H1 (cell line): ENCODE measurements at regions not wholly inside any gene's neighbourhood (a gene's known extent, or its start where the extent isn't known, plus 50 kb on each side); places are given as distances from the start of the nearest gene placed in this dataset.

ENCODE experiments used
- CTCF ChIA-PET: fragments of 300-600 bp; sonication (Branson Sonifier 250); formaldehyde crosslinking; loops from one replicate; lab custom pipeline; 2021; ENCODE audit not compliant: partially characterized antibody; lab: Charles Lee
- POLR2A ChIA-PET: fragments of 300-600 bp; sonication (Branson Sonifier 250); formaldehyde crosslinking; loops from one replicate; lab custom pipeline; 2021; ENCODE audit warnings: inconsistent platforms; ENCODE audit not compliant: partially characterized antibody; lab: Charles Lee
- DNase-seq, 2 experiments: peaks; one replicate each; pipeline versions ENCODE4 v3.0.0 to v3.0.0-alpha.2; 2010 to 2022; ENCODE audit warnings: low spot score in 2 of 2, low read depth in 1 of 2, mixed read lengths in 1 of 2
- FAIRE-seq: peaks from 2 replicates; lab custom pipeline; 2011; peaks lifted over from hg19 to GRCh38; lab: Jason Lieb, UNC
- H2AFZ ChIP-seq: 2 replicates; pipeline ENCODE4 v1.8.1; 2012; ENCODE audit warnings: low read length, inconsistent platforms
- H2AK5ac ChIP-seq: 2 replicates; pipeline ENCODE4 v1.6.1; 2013; ENCODE audit warnings: low read depth, low read length
- H2BK120ac ChIP-seq: replicated peaks from 2 replicates; pipeline ENCODE3; 2013; ENCODE audit warnings: low read depth, low read length, inconsistent platforms
- H2BK12ac ChIP-seq: 2 replicates; pipeline ENCODE4 v1.6.1; 2013; ENCODE audit warnings: low read depth, low read length
- H2BK15ac ChIP-seq: 2 replicates; pipeline ENCODE4 v1.6.1; 2013; ENCODE audit warnings: low read length
- H2BK20ac ChIP-seq: 2 replicates; pipeline ENCODE4 v1.6.1; 2013; ENCODE audit warnings: low read length
- H2BK5ac ChIP-seq: 2 replicates; pipeline ENCODE4 v1.6.1; 2013; ENCODE audit warnings: low read depth, low read length
- H3K14ac ChIP-seq: 2 replicates; pipeline ENCODE4 v1.6.1; 2013; ENCODE audit warnings: inconsistent platforms; ENCODE audit not compliant: insufficient read length
- H3K18ac ChIP-seq: 2 replicates; pipeline ENCODE4 v1.6.1; 2013; ENCODE audit warnings: low read length; ENCODE audit errors: extremely low read depth
- H3K23ac ChIP-seq: 2 replicates; pipeline ENCODE4 v1.6.1; 2013; ENCODE audit warnings: inconsistent platforms; ENCODE audit not compliant: insufficient read length
- H3K23me2 ChIP-seq: 2 replicates; pipeline ENCODE4 v1.6.1; 2013; ENCODE audit warnings: low read depth, low read length
- H3K27ac ChIP-seq: 2 replicates; pipeline ENCODE4 v1.6.1; 2011; ENCODE audit warnings: low read depth, low read length, inconsistent platforms
- H3K27me3 ChIP-seq, 4 experiments: replicated peaks in 1 of 4; 1 replicate in 1 of 4; 2 replicates in 3 of 4; pipeline versions ENCODE4 v1.6.1 to v1.8.1; 2011 to 2013; ENCODE audit warnings: low read length in 3 of 4, mild to moderate bottlenecking in 3 of 4, inconsistent platforms in 2 of 4, mixed read lengths in 2 of 4, moderate library complexity in 1 of 4; ENCODE audit not compliant: control insufficient read depth in 3 of 4, insufficient read depth in 3 of 4; ENCODE audit errors: extremely low read depth in 1 of 4
- H3K36me3 ChIP-seq, 4 experiments: 2 replicates each; pipeline versions ENCODE4 v1.6.1 to v1.8.1; 2011 to 2013; ENCODE audit warnings: mild to moderate bottlenecking in 4 of 4, low read length in 3 of 4, moderate library complexity in 2 of 4, control low read depth in 1 of 4, inconsistent platforms in 1 of 4; ENCODE audit not compliant: insufficient read depth in 4 of 4, control insufficient read depth in 2 of 4
- H3K4ac ChIP-seq: replicated peaks from 2 replicates; pipeline ENCODE3; 2013; ENCODE audit warnings: low read length, low read depth, mixed read lengths, inconsistent platforms; ENCODE audit not compliant: insufficient read length
- H3K4me1 ChIP-seq, 4 experiments: replicated peaks in 1 of 4; 1 replicate in 1 of 4; 2 replicates in 3 of 4; pipeline versions ENCODE4 v1.6.1 to v1.8.1; 2011 to 2013; ENCODE audit warnings: low read length in 3 of 4, inconsistent platforms in 2 of 4, mixed read lengths in 1 of 4; ENCODE audit not compliant: insufficient read depth in 4 of 4, control insufficient read depth in 3 of 4
- H3K4me2 ChIP-seq, 2 experiments: 2 replicates each; pipeline versions ENCODE4 v1.6.1 to v1.8.1; 2011 to 2013; ENCODE audit warnings: low read depth in 2 of 2, low read length in 2 of 2, control low read depth in 1 of 2, inconsistent platforms in 1 of 2, mild to moderate bottlenecking in 1 of 2; ENCODE audit not compliant: insufficient read depth in 1 of 2
- H3K4me3 ChIP-seq, 4 experiments: fragments of 200-600, 300-600 bp in 1 of 4; sonication (generic), shearing (Covaris generic), sonication (Bioruptor Twin) in 1 of 4; 2 replicates each; pipeline versions ENCODE4 v1.5.1 to v1.8.1; 2011 to 2016; ENCODE audit warnings: low read length in 4 of 4, low read depth in 3 of 4, control low read depth in 2 of 4, inconsistent platforms in 2 of 4, mild to moderate bottlenecking in 2 of 4, mixed read lengths in 1 of 4, moderate library complexity in 1 of 4; ENCODE audit not compliant: insufficient read depth in 2 of 4; ENCODE audit errors: extremely low read depth in 1 of 4
- H3K56ac ChIP-seq: replicated peaks from 2 replicates; pipeline ENCODE3; 2013; ENCODE audit warnings: low read depth, mild to moderate bottlenecking, mixed read lengths, low read length, inconsistent platforms; ENCODE audit not compliant: insufficient read length
- H3K79me1 ChIP-seq: 2 replicates; pipeline ENCODE4 v1.6.1; 2013; ENCODE audit warnings: low read depth, low read length, control low read depth
- H3K79me2 ChIP-seq, 2 experiments: 2 replicates each; pipeline versions ENCODE4 v1.6.1 to v1.8.1; 2012 to 2013; ENCODE audit warnings: low read length in 2 of 2, mild to moderate bottlenecking in 2 of 2, inconsistent platforms in 1 of 2; ENCODE audit not compliant: insufficient read depth in 2 of 2, control insufficient read depth in 1 of 2
- H3K9ac ChIP-seq, 4 experiments: replicated peaks in 1 of 4; 1 replicate in 1 of 4; 2 replicates in 3 of 4; pipeline versions ENCODE4 v1.6.1 to v1.8.1; 2011 to 2013; ENCODE audit warnings: low read depth in 3 of 4, low read length in 3 of 4, control low read depth in 2 of 4, mild to moderate bottlenecking in 2 of 4, moderate library complexity in 2 of 4, inconsistent platforms in 1 of 4; ENCODE audit errors: extremely low read depth in 1 of 4
- H3K9me3 ChIP-seq, 2 experiments: 2 replicates each; pipeline versions ENCODE4 v1.6.1 to v1.8.1; 2012 to 2013; ENCODE audit warnings: mild to moderate bottlenecking in 2 of 2, moderate library complexity in 2 of 2, control low read depth in 1 of 2, inconsistent platforms in 1 of 2, low read depth in 1 of 2, low read length in 1 of 2, mixed read lengths in 1 of 2; ENCODE audit not compliant: insufficient read depth in 2 of 2
- H4K20me1 ChIP-seq, 2 experiments: replicated peaks in 1 of 2; 2 replicates each; pipeline versions ENCODE3 to v1.8.1; 2011 to 2013; ENCODE audit warnings: inconsistent platforms in 2 of 2, low read length in 2 of 2, mild to moderate bottlenecking in 1 of 2; ENCODE audit not compliant: insufficient read depth in 2 of 2, control insufficient read depth in 1 of 2
- H4K5ac ChIP-seq: 2 replicates; pipeline ENCODE4 v1.6.1; 2013; ENCODE audit warnings: low read length, low read depth, mixed read lengths, inconsistent platforms; ENCODE audit not compliant: insufficient read length
- H4K8ac ChIP-seq: 2 replicates; pipeline ENCODE4 v1.8.0; 2013; ENCODE audit warnings: mild to moderate bottlenecking, moderate library complexity, low read length, inconsistent platforms; ENCODE audit not compliant: insufficient read depth; ENCODE audit errors: extremely low read depth
- H4K91ac ChIP-seq: replicated peaks from 2 replicates; pipeline ENCODE3; 2013; ENCODE audit warnings: low read length, mixed read lengths, inconsistent platforms; ENCODE audit not compliant: insufficient read length
- JUN ChIP-seq: IDR thresholded peaks from 2 replicates; pipeline ENCODE4 v1.6.1; 2011; ENCODE audit warnings: low read depth, mild to moderate bottlenecking, improper control_type of control experiment, low read length
- MAX ChIP-seq: IDR thresholded peaks from 2 replicates; pipeline ENCODE4 v1.6.1; 2012; ENCODE audit warnings: inconsistent platforms
- WGBS, 2 experiments: shearing (Covaris generic) in 1 of 2; methylation state at CpG; one replicate each; pipeline versions ENCODE4 v1.1.6 to v1.1.7; 2013 to 2015; ENCODE audit warnings: low lambda C conversion rate in 2 of 2, mixed read lengths in 2 of 2, inconsistent platforms in 1 of 2, low coverage in 1 of 2, missing lambda C conversion rate in 1 of 2; ENCODE audit not compliant: insufficient replicate concordance in 2 of 2, insufficient coverage in 1 of 2, insufficient read length in 1 of 2; ENCODE audit errors: extremely low coverage in 1 of 2, missing lambda C conversion rate in 1 of 2; 5-methylcytosine and 5-hydroxymethylcytosine counted together

- H3K56ac ChIP-seq = no peak overlapping the region
- H4K20me1 ChIP-seq = no peaks in the 10 kb centered on the region
- no peaks in the 10 kb centered on the region for H3K79me2 ChIP-seq
- ChIA-PET CTCF (no interaction called here), POLR2A (no interaction called here)
- no peak overlapping the region for H2BK5ac ChIP-seq
- no peak overlapping the region for H4K91ac ChIP-seq
- 100% methylated on average over 2 of the region's 2 CpGs; no CpG with 5 or more reads in 1 of the 2 experiments for WGBS, 2 experiments
- H3K18ac ChIP-seq = no peak overlapping the region
- no peak for FAIRE-seq
- no peaks in the 10 kb centered on the region for H3K79me1 ChIP-seq
- no peak for DNase-seq
- H2BK20ac ChIP-seq = no peak overlapping the region
- no peak overlapping the region for H3K9ac ChIP-seq
- no peak overlapping the region for H4K8ac ChIP-seq
- no peak overlapping the region for H3K23ac ChIP-seq
- H2BK120ac ChIP-seq = no peak overlapping the region
- H2BK15ac ChIP-seq = no peak overlapping the region
- H2BK12ac ChIP-seq = no peak overlapping the region
- no peaks in the 10 kb centered on the region for H3K27me3 ChIP-seq
- H3K4me1 ChIP-seq = no peaks in the 10 kb centered on the region
- no peak overlapping the region for H3K4ac ChIP-seq
- H3K36me3 ChIP-seq = no peaks in the 10 kb centered on the region
- H3K4me2 ChIP-seq = no peak overlapping the region
- no peak for TF ChIP-seq JUN
- TF ChIP-seq MAX = no peak
- no peak overlapping the region for H4K5ac ChIP-seq
- no peak overlapping the region for H2AK5ac ChIP-seq
- no peaks in the 10 kb centered on the region for H3K23me2 ChIP-seq
- H2AFZ ChIP-seq = no peak overlapping the region
- no peak overlapping the region for H3K4me3 ChIP-seq
- H3K9me3 ChIP-seq = no peaks in the 10 kb centered on the region
- no peak overlapping the region for H3K14ac ChIP-seq
- H3K27ac ChIP-seq = no peak overlapping the region
Observed at GRCh38 chr4:130479674-130480073, 1383.7 kb downstream of the C4orf33 start.
